HG03097 (cell line): ENCODE measurements at regions not wholly inside any gene's neighbourhood (a gene's known extent, or its start where the extent isn't known, plus 50 kb on each side); places are given as distances from the start of the nearest gene placed in this dataset.
"Not testable (repeated sequence)": the region's sequence is repeated elsewhere in the genome, so short reads cannot be mapped to it uniquely, and the experiment has no call there.

Experiments used
- ATAC-seq: cut with Tn5 transposase; IDR thresholded peaks from one replicate; pipeline ENCODE4 v1.9.1; 2021; ENCODE audit not compliant: unreplicated experiment, low FRiP score

- ATAC-seq: no peak
These were observed 215.8 kb upstream of the LRRC4C start for GRCh38 chr11:41675205-41675604.

DNA sequence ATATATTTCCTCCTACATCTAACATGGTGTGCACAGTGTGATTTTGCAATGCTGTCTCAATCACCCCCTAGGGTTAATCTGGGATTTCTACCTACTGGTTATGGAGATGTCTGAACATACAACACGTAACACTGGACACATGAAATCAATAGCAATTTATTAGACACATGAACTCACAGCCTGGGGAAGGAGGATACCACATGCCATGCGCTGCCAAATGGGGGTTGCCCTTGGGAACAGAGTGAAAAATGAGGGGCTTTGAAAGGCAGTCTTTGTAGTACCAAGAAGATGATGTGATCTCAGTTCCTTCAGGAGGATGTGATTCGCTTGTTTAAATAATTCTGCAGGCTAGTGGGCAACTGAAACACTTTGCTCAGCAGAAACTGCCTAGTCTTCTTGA, 253.6 kb upstream of the LRRC4C start:
- ATAC-seq: no peak

GRCh38 chr11:41714101-41714500, 254.6 kb upstream of the LRRC4C start:
- no peak for ATAC-seq

- no peak for ATAC-seq
These were observed 257.4 kb upstream of the LRRC4C start for GRCh38 chr11:41716862-41717261.

- ATAC-seq: no peak
These were observed 261.3 kb upstream of the LRRC4C start for GRCh38 chr11:41720761-41721160.

DNA sequence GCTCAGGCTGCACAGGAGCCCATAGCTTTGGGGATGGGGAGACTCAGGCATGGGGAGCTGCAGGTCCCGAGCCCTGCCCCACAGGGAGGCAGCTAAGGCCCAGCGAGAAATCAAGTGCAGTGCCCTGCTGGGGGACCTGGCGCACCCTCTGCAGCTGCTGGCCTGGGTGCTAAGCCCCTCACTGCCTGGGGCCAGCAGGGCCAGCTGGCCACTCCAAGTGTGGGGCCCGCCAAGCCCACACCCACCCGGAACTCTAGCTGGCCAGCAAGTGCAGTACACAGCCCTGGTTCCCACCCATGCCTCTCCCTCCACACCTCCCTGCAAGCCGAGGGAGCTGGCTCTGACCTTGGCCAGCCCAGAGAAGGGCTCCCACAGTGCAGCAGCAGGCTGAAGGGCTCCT, 268.7 kb upstream of the LRRC4C start:
- ATAC-seq: not testable (repeated sequence)

DNA sequence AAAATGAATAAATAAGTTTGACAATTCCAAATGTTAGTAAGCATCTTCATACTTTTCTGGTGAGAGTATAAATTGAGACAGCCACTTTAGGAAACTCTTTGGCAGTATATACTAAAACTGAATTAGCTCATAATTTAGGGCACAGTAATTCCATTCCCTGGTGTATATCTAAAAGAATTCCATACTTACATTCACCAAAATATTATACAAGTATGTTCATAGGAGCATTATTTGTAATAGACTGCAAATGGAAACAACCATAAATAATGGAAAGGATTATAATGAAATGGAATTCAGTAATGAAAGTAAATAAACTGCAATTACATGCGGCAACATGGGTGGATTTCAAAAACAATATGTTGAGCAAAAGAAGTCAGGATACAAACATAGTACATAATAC, 315.8 kb upstream of the LRRC4C start:
- no peak for ATAC-seq

- no peak for ATAC-seq
These were observed 320.0 kb upstream of the LRRC4C start for GRCh38 chr11:41779401-41779960.

DNA sequence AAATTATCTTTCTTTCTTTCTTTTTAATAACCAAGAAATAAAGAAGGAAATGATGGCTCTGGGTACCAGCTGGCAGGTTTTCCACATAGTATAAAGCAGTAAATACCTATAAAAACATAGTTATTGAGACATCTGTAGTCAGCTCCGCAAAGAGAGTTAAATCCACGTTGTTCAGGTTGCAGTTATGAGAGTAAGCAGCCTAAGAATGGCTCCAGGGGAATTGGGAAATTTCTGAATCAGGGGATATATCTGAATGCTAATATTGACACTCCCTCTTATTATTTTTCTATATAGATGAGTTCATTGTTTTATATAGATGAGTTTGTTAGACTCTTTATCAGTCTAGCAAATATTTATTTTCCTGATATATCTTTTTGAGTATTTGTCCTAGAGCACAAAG, 322.0 kb upstream of the LRRC4C start:
- ATAC-seq: no peak

GRCh38 chr11:41784513-41785335, 325.3 kb upstream of the LRRC4C start:
- no peak for ATAC-seq

DNA sequence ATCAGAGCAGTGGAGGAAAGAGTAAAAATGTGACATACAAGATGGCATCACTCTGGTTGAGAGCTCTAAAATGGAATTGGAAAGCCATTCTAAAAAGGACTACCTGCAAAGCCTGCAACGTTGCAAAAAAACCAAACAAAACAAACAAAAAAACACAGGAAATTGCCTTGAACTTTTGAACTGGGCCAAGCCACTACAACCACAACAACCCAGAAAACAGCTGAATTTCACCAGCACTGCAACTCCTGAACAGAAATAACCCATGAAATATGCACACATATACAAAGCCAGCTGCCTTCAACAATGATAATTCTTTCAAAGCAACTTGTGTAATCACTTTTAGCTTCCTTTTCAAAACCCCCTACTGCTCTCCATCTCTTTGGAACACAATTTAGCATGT, 326.6 kb upstream of the LRRC4C start:
- ATAC-seq: no peak

- ATAC-seq: no peak
These were observed 328.7 kb upstream of the LRRC4C start for GRCh38 chr11:41788177-41788576.

GRCh38 chr11:41789376-41789775, 329.9 kb upstream of the LRRC4C start:
- no peak for ATAC-seq

DNA sequence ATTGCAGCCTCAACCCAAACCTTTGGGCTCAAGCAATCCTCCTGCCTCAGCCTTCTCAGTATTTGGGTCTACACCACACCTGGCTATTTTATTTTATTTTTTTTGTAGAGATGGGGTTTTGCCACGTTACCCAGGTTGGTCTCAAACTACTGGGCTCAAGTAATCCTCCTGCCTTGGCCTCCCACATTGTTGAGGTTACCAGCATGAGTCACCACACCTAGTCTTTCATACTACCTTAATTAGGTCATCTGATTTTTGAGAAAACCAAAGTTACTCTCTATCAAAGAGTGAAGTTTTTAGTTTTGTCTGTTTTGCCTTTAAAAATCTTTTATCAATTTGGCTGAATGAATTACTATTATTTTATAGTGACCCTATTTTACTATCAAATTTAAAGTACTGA, 335.6 kb upstream of the LRRC4C start:
- ATAC-seq: no peak

GRCh38 chr11:41799754-41800153, 340.3 kb upstream of the LRRC4C start:
- ATAC-seq: no peak

DNA sequence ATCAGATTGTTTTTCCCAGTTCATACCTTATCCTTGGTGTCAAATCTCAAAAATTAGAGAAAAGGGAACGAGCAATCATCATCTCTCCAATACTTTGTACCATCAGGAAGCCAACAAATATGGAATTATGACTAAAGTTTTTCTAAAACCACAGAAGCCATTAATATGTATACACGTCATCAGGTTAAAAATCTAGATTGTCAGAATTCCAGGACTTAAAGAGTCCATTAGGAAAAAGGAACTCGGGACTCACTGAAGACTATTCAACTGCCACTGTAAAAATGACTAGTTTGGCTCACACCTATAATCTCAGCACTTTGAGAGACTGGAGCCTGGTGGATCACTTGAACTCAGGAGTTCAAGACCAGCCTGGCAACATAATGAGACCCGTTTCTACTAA, 344.4 kb upstream of the LRRC4C start:
- no peak for ATAC-seq

DNA sequence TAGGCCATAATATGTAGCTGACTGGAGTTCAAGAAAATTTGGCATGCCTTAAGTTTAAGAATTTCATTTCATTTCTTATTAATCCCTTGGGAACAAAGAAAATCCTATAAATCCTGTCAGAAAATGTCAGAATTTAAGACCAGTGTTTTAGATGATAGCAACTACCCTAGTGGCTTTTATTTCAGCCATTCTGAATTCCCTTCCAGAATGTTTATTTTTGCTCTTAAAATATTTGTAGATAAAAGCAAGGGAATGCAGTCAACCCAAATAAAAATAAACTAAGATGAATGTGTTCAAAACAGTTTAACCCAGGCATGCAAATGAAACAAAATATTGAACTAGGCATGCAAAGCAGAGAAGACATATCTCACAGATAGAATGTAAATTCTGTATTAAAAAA, 356.9 kb upstream of the LRRC4C start:
- no peak for ATAC-seq

GRCh38 chr11:41824287-41824686, 364.8 kb upstream of the LRRC4C start:
- ATAC-seq: not testable (repeated sequence)

- no peak for ATAC-seq
These were observed 366.6 kb upstream of the LRRC4C start for GRCh38 chr11:41826085-41826484.

- ATAC-seq: no peak
These were observed 377.0 kb upstream of the LRRC4C start for GRCh38 chr11:41836431-41836830.

DNA sequence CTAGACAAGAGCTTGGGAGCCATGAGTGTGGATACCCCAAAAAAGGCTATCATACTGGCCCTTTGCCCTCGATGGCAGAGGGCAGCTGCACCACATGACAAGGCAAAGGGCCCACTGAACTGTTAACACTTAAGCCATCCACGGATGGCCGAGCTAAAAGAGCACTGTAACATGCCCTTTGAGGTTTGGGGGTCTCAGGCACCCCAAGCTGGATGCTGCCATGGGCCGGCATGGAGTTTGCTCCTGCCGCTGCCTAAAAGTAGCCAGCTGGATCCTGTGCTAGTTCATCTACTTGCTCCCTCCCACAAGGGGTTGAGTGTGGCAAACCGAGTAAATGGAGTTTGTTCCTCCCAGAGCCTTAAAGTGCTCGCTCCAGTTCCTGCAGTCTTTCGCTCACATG, 383.2 kb upstream of the LRRC4C start:
- no peak for ATAC-seq

DNA sequence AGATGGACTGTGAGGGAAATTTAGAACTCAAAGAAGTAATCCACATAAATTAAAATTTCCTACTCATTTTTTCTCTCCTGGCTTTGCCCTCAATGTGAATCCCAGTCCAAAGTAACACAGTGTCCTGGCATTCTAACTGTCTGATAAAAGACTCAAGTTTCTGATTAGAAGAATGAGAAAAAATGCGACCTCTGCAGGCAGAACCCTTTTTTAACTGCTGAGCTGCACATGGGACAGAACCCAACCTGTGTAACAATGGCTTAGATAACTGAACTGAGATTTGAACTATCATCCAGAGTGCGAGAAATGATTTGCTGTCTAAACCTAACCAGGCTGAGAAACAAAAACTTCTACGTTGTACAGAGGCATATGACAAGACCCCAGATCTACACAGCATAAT, 385.6 kb upstream of the LRRC4C start:
- ATAC-seq: no peak
